K562 (cell line): ENCODE measurements at regions not wholly inside any gene's neighbourhood (a gene's known extent, or its start where the extent isn't known, plus 50 kb on each side); places are given as distances from the start of the nearest gene placed in this dataset.

ENCODE experiments used
- ATAC-seq: fragments of 200-7000 bp; cut with Tn5 transposase; 3 replicates; pipeline ENCODE4 v1.9.1; 2020; ENCODE audit warnings: moderate library complexity
- BruUV-seq: library from RNA; stranded (reverse); fragments of 400-500 nt; replicated peaks from 2 replicates; lab custom pipeline; 2021; lab: Mats Ljungman, UMichigan
- CTCF ChIA-PET: fragments of 300-600 bp; formaldehyde crosslinking; extraction: SDS; loops from one replicate; lab custom pipeline; 2021; ENCODE audit warnings: low intra/inter-chr PET ratio; lab: Yijun Ruan, JAX
- POLR2A ChIA-PET: fragments of 300-600, 350-650 bp; sonication (Branson Sonifier 250); formaldehyde crosslinking; extraction: SDS; loops from one replicate; lab custom pipeline; 2021; ENCODE audit warnings: antibody characterized with exemption, inconsistent platforms; lab: Yijun Ruan, JAX
- DNase-seq, 4 experiments: peaks; one replicate each; pipeline versions ENCODE4 v3.0.0 to v3.0.0-alpha.2; 2011 to 2018; ENCODE audit warnings: low spot score in 3 of 4, mixed read lengths in 3 of 4; ENCODE audit errors: extremely low read depth in 1 of 4
- FAIRE-seq: peaks from 2 replicates; lab custom pipeline; 2011; peaks lifted over from hg19 to GRCh38; lab: Jason Lieb, UNC
- H2AFZ ChIP-seq: 2 replicates; pipeline ENCODE4 v1.6.0; 2011; ENCODE audit warnings: low read depth, low read length, control low read depth, inconsistent platforms
- H3K27ac ChIP-seq: fragments of 200-600 bp; 3 replicates; pipeline ENCODE4 v1.8.0; 2011; ENCODE audit warnings: low read depth, mild to moderate bottlenecking, control low read depth, inconsistent platforms, low read length, moderate library complexity, mixed read lengths; ENCODE audit errors: extremely low read depth
- H3K27me3 ChIP-seq, 2 experiments: fragments of 300-600 bp in 1 of 2; 2 replicates in 1 of 2; 3 replicates in 1 of 2; pipeline versions ENCODE4 v1.6.0 to v1.8.0; 2011; ENCODE audit warnings: inconsistent platforms in 2 of 2, low read length in 2 of 2, mild to moderate bottlenecking in 1 of 2, mixed read lengths in 1 of 2, moderate library complexity in 1 of 2; ENCODE audit not compliant: control insufficient read depth in 2 of 2, insufficient read depth in 2 of 2
- H3K36me3 ChIP-seq: fragments of 300-600 bp; 3 replicates; pipeline ENCODE4 v1.8.0; 2011; ENCODE audit warnings: mild to moderate bottlenecking, low read length, inconsistent platforms; ENCODE audit not compliant: control insufficient read depth, insufficient read depth
- H3K4me1 ChIP-seq, 2 experiments: fragments of 200-600 bp in 1 of 2; replicated peaks in 1 of 2; 2 replicates in 1 of 2; 3 replicates in 1 of 2; pipeline versions ENCODE4 v1.5.1 to v1.8.0; 2011; ENCODE audit warnings: inconsistent platforms in 2 of 2, low read length in 2 of 2, mild to moderate bottlenecking in 1 of 2, mixed read lengths in 1 of 2, moderate library complexity in 1 of 2; ENCODE audit not compliant: control insufficient read depth in 2 of 2, insufficient read depth in 2 of 2
- H3K4me2 ChIP-seq: 2 replicates; pipeline ENCODE4 v1.6.1; 2011; ENCODE audit warnings: low read length, control low read depth, inconsistent platforms, mixed read lengths; ENCODE audit not compliant: insufficient read depth
- H3K4me3 ChIP-seq: fragments of 200-600 bp; sonication (generic), shearing (Covaris generic); 2 replicates; pipeline ENCODE4 v1.5.1; 2016; ENCODE audit warnings: control low read depth, inconsistent platforms
- H3K79me2 ChIP-seq: fragments of 200-600 bp; 3 replicates; pipeline ENCODE4 v1.8.0; 2011; ENCODE audit warnings: low read length, inconsistent platforms; ENCODE audit not compliant: control insufficient read depth, insufficient read depth
- H3K9ac ChIP-seq, 2 experiments: 2 replicates each; pipeline versions ENCODE4 v1.6.0 to v1.6.1; 2011; ENCODE audit warnings: low read depth in 2 of 2, low read length in 2 of 2, control low read depth in 1 of 2, inconsistent platforms in 1 of 2, mild to moderate bottlenecking in 1 of 2, mixed read lengths in 1 of 2; ENCODE audit not compliant: insufficient read depth in 1 of 2
- H3K9me1 ChIP-seq: one replicate; pipeline ENCODE4 v1.6.0; 2011; ENCODE audit warnings: inconsistent platforms, mild to moderate bottlenecking, low read length, moderate library complexity; ENCODE audit not compliant: control insufficient read depth, insufficient read depth
- H3K9me3 ChIP-seq: replicated peaks from 2 replicates; pipeline ENCODE4 v1.5.1; 2011; ENCODE audit warnings: low read depth, low read length, inconsistent platforms; ENCODE audit not compliant: control insufficient read depth, insufficient read depth
- H4K20me1 ChIP-seq: replicated peaks from 2 replicates; pipeline ENCODE4 v1.6.1; 2011; ENCODE audit warnings: low read length, inconsistent platforms, mixed read lengths; ENCODE audit not compliant: control insufficient read depth, insufficient read depth
- CREB3L1 ChIP-seq: fragments of 450-650 bp; IDR thresholded peaks from 2 replicates; pipeline ENCODE4 v1.6.1; 2014; ENCODE audit warnings: low read depth, mild to moderate bottlenecking, moderate library complexity, borderline replicate concordance
- CREBBP ChIP-seq: IDR thresholded peaks from one replicate; pipeline ENCODE4 v1.6.1; 2012; ENCODE audit warnings: low read depth, mild to moderate bottlenecking, control low read depth, inconsistent platforms, low read length
- DEAF1 ChIP-seq: fragments of 450-650 bp; formaldehyde crosslinking; IDR thresholded peaks from 2 replicates; pipeline ENCODE4 v1.4.0; 2020; ENCODE audit warnings: mild to moderate bottlenecking, moderate library complexity
- MAFG ChIP-seq: fragments of 450-650 bp; conservative IDR thresholded peaks from 2 replicates; pipeline ENCODE4 v1.6.1; 2016; ENCODE audit warnings: missing genetic modification characterization, missing compliant biosample characterization
- MTF1 ChIP-seq: fragments of 250-450 bp; sonication (Bioruptor Pico); IDR thresholded peaks from 2 replicates; pipeline ENCODE4 v1.9.0; 2021; ENCODE audit warnings: moderate library complexity, mild to moderate bottlenecking, inconsistent platforms, borderline replicate concordance
- SIN3B ChIP-seq: fragments of 450-650 bp; IDR thresholded peaks from 2 replicates; pipeline ENCODE4 v1.6.1; 2017; ENCODE audit warnings: low read depth, mild to moderate bottlenecking, moderate library complexity
- ZBTB1 ChIP-seq: sonication (generic); formaldehyde crosslinking; IDR thresholded peaks from 2 replicates; pipeline ENCODE4 v1.8.1; 2023; ENCODE audit warnings: missing genetic modification reagents, low read depth, mild to moderate bottlenecking, borderline replicate concordance
- ZBTB5 ChIP-seq: fragments of 450-650 bp; IDR thresholded peaks from 2 replicates; pipeline ENCODE4 v1.6.1; 2017; ENCODE audit warnings: antibody characterized with exemption
- WGBS: fragments of 100-300 bp; shearing (Covaris generic); methylation state at CpG from one replicate; pipeline ENCODE4 v1.1.6; 2016; ENCODE audit warnings: low coverage, mixed read lengths; ENCODE audit not compliant: insufficient coverage; ENCODE audit errors: missing lambda C conversion rate; 5-methylcytosine and 5-hydroxymethylcytosine counted together
- in situ Hi-C: fragments of 300-500 bp; cut with MboI; formaldehyde crosslinking; loops from 4 replicates; pipeline ENCODE4 v1.15.0; 2018; ENCODE audit warnings: inconsistent platforms, mixed read lengths
- intact Hi-C: fragments of 100-400 bp; cut with micrococcal nuclease; formaldehyde crosslinking; loops from 2 replicates; pipeline ENCODE4 v1.14.2; 2022

- Histone ChIP-seq H3K27ac (no peak overlapping the region), H3K4me3 (no peak overlapping the region), H3K27me3 (peaks cover 0 to 22% of the 10 kb centered on the region in 2 experiments; a peak in 3 of 5 replicates), H3K9ac (no peak overlapping the region), H3K79me2 (no peaks in the 10 kb centered on the region), H2AFZ (no peak overlapping the region), H3K36me3 (no peaks in the 10 kb centered on the region), H3K9me3 (no peaks in the 10 kb centered on the region), H3K9me1 (no peaks in the 10 kb centered on the region), H3K4me2 (no peak overlapping the region), H4K20me1 (no peaks in the 10 kb centered on the region), H3K4me1 (no peaks in the 10 kb centered on the region)
- under 1% methylated on average over 5 of the region's 5 CpGs for WGBS
- no peak for ATAC-seq
- no TSS peak for BruUV-seq
- in situ Hi-C loops (no loop called here), intact Hi-C loops (no loop called here)
- no peak for FAIRE-seq
- TF ChIP-seq SIN3B (no peak), CREBBP (no peak), MAFG (tag) (no peak), MTF1 (CRISPR knock-in tag) (no peak), ZBTB5 (no peak), DEAF1 (CRISPR knock-in tag) (no peak), CREB3L1 (no peak), ZBTB1 (no peak)
- no peak for DNase-seq
- CTCF ChIA-PET, result no interaction called here
- POLR2A ChIA-PET, result no interaction called here
Measured at GRCh38 chr5:2574155-2574554, 177.3 kb downstream of the IRX2 start.
